AG04449 (cell line): ENCODE measurements at regions not wholly inside any gene's neighbourhood (a gene's known extent, or its start where the extent isn't known, plus 50 kb on each side); places are given as distances from the start of the nearest gene placed in this dataset.

Source experiments
- CTCF ChIA-PET: fragments of 350-600 bp; formaldehyde crosslinking; extraction: SDS; loops from one replicate; lab custom pipeline; 2021; ENCODE audit warnings: antibody characterized with exemption; lab: Yijun Ruan, JAX
- POLR2A ChIA-PET: fragments of 400-600, 350-600 bp; formaldehyde crosslinking; extraction: SDS; loops from one replicate; lab custom pipeline; 2020; ENCODE audit warnings: antibody characterized with exemption, inconsistent platforms; lab: Yijun Ruan, JAX
- DNase-seq: peaks from one replicate; pipeline ENCODE4 v3.0.0-alpha.2; 2010; ENCODE audit warnings: low read depth, low spot score
- H3K4me3 ChIP-seq: 2 replicates; pipeline ENCODE4 v1.5.1; 2011; ENCODE audit warnings: low read depth, mild to moderate bottlenecking, control low read depth, low read length
- TF ChIP-seq, protein P1 (sequence below): IDR thresholded peaks from one replicate; pipeline ENCODE4 v1.5.1; 2011; ENCODE audit warnings: mild to moderate bottlenecking, moderate library complexity, low read length, control low read depth, inconsistent platforms; ENCODE audit not compliant: insufficient read depth; ENCODE audit errors: missing control alignments

DNA sequence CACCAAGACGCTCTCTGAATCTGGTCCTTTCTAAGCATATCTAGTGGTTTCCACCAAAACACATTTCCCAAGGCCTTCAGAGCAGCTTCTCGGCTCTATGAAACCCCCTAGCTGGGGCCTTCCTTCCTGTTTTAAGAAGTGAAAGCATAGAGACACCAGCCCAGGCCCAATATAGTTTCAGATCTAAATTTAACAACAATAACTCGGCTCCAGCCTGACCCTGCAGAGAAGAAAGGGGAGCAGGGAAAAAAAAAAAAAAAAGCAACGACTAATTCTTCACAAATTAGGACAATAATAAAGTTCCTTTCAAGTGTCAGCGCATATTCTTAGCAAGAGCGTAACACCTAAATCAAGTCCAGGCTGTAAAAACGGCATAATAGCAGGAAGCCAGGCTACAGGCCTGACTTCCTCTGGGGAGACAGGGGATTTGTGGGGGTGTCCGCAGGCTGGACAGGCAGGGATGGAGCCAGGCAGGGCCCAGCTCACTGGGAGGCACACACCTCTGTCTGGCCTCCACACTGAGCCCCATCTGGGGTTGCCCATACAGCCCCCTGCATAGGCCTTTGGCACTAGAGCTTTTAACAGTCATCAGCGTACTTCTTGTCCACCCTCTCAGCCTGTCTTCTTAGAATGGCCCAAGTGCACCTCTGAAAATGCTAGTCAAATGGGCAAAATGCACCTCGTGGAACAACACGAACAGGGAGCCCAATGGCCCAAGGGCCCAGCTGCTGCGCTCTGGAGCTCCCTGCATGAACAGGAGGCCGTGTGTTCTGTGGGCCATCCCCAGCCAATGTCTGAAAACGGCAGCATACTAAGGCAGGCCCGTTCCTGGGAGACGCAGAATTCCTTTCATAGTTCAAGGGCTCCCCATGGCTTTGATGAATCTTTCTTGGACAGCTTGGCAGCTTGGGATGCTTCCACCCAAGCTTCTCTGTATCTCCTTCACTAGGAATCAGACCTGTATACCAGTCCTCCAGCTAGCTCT lies 772.9 kb downstream of the MED13L start:
- TF ChIP-seq, protein P1, sequence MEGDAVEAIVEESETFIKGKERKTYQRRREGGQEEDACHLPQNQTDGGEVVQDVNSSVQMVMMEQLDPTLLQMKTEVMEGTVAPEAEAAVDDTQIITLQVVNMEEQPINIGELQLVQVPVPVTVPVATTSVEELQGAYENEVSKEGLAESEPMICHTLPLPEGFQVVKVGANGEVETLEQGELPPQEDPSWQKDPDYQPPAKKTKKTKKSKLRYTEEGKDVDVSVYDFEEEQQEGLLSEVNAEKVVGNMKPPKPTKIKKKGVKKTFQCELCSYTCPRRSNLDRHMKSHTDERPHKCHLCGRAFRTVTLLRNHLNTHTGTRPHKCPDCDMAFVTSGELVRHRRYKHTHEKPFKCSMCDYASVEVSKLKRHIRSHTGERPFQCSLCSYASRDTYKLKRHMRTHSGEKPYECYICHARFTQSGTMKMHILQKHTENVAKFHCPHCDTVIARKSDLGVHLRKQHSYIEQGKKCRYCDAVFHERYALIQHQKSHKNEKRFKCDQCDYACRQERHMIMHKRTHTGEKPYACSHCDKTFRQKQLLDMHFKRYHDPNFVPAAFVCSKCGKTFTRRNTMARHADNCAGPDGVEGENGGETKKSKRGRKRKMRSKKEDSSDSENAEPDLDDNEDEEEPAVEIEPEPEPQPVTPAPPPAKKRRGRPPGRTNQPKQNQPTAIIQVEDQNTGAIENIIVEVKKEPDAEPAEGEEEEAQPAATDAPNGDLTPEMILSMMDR: no peak
- no peak for DNase-seq
- CTCF ChIA-PET: no interaction called here
- POLR2A ChIA-PET: no interaction called here
- H3K4me3 ChIP-seq: no peak overlapping the region

DNA sequence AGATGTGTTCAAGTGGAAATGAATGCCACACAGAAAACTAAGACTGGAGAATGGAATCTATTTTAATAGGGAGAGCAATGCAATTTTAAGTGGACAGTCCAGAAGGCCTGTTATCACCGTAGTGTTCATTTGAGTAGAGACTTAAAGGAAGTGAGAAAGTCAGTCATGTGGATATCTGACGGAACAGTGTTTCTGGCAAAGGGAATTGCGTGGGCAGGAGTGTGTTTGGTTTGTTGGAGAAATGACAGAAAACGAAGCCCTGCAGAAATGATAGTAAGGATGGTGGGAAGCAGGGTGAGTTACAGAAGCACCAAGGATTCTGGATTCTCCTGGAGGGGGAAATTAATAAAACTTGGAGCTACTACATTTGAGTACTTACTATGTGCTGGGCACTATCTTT lies 776.6 kb downstream of the MED13L start:
- no peak overlapping the region for H3K4me3 ChIP-seq
- CTCF ChIA-PET: no interaction called here
- no peak for DNase-seq
- TF ChIP-seq, protein P1: no peak
- POLR2A ChIA-PET: no interaction called here

DNA sequence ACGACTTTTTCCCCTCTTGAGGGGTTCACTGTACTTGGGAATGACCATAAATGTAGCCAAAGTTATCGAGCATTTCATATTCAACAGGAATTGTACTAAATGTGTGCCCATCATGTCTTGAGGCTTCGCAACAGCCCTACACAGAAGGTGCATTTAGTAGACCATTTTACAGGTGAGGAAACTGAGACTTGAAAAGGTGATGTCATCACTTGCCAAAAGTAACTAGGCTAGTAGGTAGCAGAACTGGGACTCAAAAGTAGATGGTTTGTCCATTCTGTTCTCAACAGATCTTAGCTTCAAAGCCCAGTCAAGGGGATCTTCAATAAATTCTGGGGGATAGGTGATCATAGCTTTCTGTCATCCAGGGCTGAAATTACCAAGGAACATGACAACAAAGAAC lies 782.2 kb downstream of the MED13L start:
- POLR2A ChIA-PET: no interaction called here
- CTCF ChIA-PET: no interaction called here
- no peak overlapping the region for H3K4me3 ChIP-seq
- no peak for DNase-seq
- TF ChIP-seq, protein P1: no peak

DNA sequence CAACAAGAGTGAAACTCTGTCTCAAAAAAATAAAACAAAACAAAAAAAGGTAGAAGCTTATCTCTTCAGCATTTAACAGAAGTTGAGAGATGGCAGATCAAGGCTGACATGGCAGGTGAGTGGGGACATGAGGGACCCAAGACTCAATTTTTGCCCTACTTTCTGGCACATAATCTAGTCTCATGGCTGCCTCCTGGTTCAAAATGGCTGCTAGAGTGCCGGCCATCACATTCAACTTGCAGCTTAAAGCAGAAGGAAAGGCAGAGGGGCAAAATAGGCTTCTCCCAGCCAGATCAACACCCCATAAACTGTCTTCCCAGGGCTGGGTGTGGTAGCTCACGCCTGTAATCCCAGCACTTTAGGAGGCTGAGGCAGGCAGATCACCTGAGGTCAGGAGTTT lies 784.9 kb downstream of the MED13L start:
- no peak overlapping the region for H3K4me3 ChIP-seq
- DNase-seq: no peak
- ChIA-PET CTCF (no interaction called here), POLR2A (no interaction called here)
- TF ChIP-seq, protein P1: no peak

DNA sequence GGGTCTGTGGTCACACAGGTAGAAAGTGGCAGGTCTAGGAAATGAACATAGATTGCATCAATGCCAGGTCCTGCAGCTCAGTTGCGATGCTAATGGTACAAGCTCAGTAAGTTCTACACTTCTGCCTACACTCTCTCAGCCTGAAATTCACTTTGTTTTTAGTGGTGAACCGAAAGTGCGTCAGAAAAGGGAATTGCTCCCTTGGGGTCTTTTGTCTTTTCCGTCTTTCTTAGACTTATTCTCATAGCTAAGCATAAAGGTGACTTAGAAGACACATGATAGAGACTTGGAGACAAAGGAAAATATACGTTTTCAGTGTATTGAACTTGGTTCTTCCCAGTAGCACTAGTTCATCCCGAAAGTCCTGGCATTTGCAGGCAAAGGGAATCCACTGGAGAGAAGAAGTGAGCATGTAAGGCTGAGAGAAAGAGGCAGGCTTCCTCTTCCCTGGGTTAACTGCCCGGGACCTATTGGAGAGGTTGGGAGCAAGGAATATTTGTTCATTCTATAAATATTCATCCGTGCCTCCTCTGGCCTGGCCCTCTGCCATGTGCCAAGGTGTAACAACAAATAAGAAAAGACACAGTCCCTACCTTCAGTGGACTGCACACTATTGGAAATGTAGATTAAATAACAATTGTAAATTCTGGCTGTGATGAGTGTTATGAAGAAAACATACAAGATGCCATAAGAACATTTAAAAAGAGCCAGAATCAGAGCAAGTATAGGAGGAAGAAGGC lies 785.8 kb downstream of the MED13L start:
- DNase-seq: no peak
- POLR2A ChIA-PET: no interaction called here
- CTCF ChIA-PET: interaction anchor here (0.7 kb wide), 1 partner anchor 23 kb away, joined by 3 read pairs; no protein-coding TSS in a partner anchor
- H3K4me3 ChIP-seq: no peak overlapping the region
- TF ChIP-seq, protein P1: no peak

DNA sequence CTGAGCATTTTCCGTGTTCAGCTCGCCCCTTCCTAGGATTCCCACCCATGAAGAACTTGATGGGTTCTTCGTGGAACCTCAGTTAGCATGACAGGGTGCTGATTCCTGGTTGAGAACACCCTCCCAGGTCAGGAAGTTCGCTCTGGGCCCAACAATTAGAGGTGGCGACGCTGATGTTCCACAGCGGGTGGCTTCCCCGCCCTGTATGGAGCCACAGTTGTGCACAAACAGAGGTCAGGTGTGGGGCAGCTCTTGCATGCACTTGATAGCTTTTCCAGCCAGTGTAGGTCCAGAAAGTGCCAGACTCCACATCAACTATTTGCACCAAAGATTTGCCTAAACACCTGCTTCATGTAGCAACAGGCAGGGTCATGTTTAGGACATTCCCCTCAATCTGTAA lies 788.2 kb downstream of the MED13L start:
- no peak overlapping the region for H3K4me3 ChIP-seq
- TF ChIP-seq, protein P1: no peak
- ChIA-PET POLR2A (no interaction called here), CTCF (no interaction called here)
- DNase-seq: no peak
